RWPE2 (cell line): ENCODE measurements at regions not wholly inside any gene's neighbourhood (a gene's known extent, or its start where the extent isn't known, plus 50 kb on each side); places are given as distances from the start of the nearest gene placed in this dataset.

Source experiments
- ATAC-seq: fragments of 200-7000 bp; cut with Tn5 transposase; 3 replicates; pipeline ENCODE4 v1.9.1; 2021; ENCODE audit warnings: low read depth
- DNase-seq: peaks from one replicate; pipeline ENCODE4 v3.0.0-alpha.2; 2020; ENCODE audit warnings: low spot score
- H3K27ac ChIP-seq: fragments of 450-650 bp; 2 replicates; pipeline ENCODE4 v1.5.1; 2017; ENCODE audit warnings: mild to moderate bottlenecking; ENCODE audit not compliant: poor library complexity, severe bottlenecking
- H3K27me3 ChIP-seq: fragments of 250-450 bp; sonication (Bioruptor Pico); 2 replicates; pipeline ENCODE4 v1.5.1; 2021; ENCODE audit warnings: mild to moderate bottlenecking, moderate library complexity; ENCODE audit not compliant: insufficient read depth, poor library complexity, severe bottlenecking
- H3K36me3 ChIP-seq: fragments of 250-450 bp; sonication (Bioruptor Pico); 2 replicates; pipeline ENCODE4 v1.5.1; 2020; ENCODE audit warnings: low read depth, mild to moderate bottlenecking, moderate library complexity
- H3K4me1 ChIP-seq: fragments of 250-450 bp; sonication (Bioruptor Pico); 2 replicates; pipeline ENCODE4 v1.5.1; 2021; ENCODE audit warnings: mild to moderate bottlenecking, moderate library complexity; ENCODE audit not compliant: insufficient read depth, poor library complexity, severe bottlenecking
- H3K4me3 ChIP-seq: fragments of 250-450 bp; sonication (Bioruptor Pico); 2 replicates; pipeline ENCODE4 v1.5.1; 2021; ENCODE audit warnings: mild to moderate bottlenecking, moderate library complexity; ENCODE audit not compliant: severe bottlenecking
- H3K9me3 ChIP-seq: fragments of 250-450 bp; sonication (Bioruptor Pico); 2 replicates; pipeline ENCODE4 v1.5.1; 2021; ENCODE audit warnings: mild to moderate bottlenecking, moderate library complexity; ENCODE audit not compliant: severe bottlenecking
- TF ChIP-seq, protein P1 (sequence below): fragments of 450-650 bp; IDR thresholded peaks from one replicate; pipeline ENCODE4 v1.5.1; 2017; ENCODE audit warnings: mild to moderate bottlenecking, moderate library complexity; ENCODE audit not compliant: poor library complexity, severe bottlenecking

- ATAC-seq: no peak
- TF ChIP-seq, protein P1, sequence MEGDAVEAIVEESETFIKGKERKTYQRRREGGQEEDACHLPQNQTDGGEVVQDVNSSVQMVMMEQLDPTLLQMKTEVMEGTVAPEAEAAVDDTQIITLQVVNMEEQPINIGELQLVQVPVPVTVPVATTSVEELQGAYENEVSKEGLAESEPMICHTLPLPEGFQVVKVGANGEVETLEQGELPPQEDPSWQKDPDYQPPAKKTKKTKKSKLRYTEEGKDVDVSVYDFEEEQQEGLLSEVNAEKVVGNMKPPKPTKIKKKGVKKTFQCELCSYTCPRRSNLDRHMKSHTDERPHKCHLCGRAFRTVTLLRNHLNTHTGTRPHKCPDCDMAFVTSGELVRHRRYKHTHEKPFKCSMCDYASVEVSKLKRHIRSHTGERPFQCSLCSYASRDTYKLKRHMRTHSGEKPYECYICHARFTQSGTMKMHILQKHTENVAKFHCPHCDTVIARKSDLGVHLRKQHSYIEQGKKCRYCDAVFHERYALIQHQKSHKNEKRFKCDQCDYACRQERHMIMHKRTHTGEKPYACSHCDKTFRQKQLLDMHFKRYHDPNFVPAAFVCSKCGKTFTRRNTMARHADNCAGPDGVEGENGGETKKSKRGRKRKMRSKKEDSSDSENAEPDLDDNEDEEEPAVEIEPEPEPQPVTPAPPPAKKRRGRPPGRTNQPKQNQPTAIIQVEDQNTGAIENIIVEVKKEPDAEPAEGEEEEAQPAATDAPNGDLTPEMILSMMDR: no peak
- no peaks in the 10 kb centered on the region for H3K36me3 ChIP-seq
- DNase-seq: no peak
- no peak overlapping the region for H3K27ac ChIP-seq
- H3K4me1 ChIP-seq: no peaks in the 10 kb centered on the region
- H3K4me3 ChIP-seq: no peak overlapping the region
- H3K27me3 ChIP-seq: no peaks in the 10 kb centered on the region
- H3K9me3 ChIP-seq: peaks cover 2% of the 10 kb centered on the region
Observed at GRCh38 chr3:178930116-178930515, 141.5 kb downstream of the ZMAT3 start.

GRCh38 chr3:178916223-178916622 lies 155.4 kb downstream of the ZMAT3 start:
- Histone ChIP-seq H3K27me3 (no peaks in the 10 kb centered on the region), H3K36me3 (no peaks in the 10 kb centered on the region), H3K9me3 (no peaks in the 10 kb centered on the region), H3K27ac (no peak overlapping the region), H3K4me1 (no peaks in the 10 kb centered on the region), H3K4me3 (no peak overlapping the region)
- TF ChIP-seq, protein P1: no peak
- no peak for ATAC-seq
- DNase-seq: no peak

DNA sequence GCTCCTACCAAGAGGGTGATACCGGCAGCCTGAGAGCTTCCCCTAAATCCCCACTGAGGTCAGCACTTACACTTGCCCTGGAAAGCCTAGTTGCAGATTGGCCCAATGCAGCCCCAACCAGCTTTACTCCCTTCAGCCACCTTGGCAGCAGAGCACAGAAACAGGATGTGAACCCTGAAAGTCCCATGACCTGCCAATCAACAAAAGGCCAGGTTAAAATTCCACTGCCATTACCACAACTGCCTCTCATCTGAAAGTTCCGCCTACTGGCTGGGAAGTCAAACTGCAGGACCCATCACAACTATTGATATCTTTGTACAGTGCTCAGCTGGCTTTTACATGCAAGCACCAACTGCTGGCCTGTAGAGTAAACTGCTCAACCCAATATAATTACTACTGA lies 156.2 kb downstream of the ZMAT3 start:
- H3K4me3 ChIP-seq: no peak overlapping the region
- DNase-seq (no peak), ATAC-seq (no peak)
- H3K9me3 ChIP-seq: no peaks in the 10 kb centered on the region
- TF ChIP-seq, protein P1: no peak
- no peaks in the 10 kb centered on the region for H3K4me1 ChIP-seq
- no peak overlapping the region for H3K27ac ChIP-seq
- H3K36me3 ChIP-seq: no peaks in the 10 kb centered on the region
- H3K27me3 ChIP-seq: no peaks in the 10 kb centered on the region

GRCh38 chr3:178907081-178907480 lies 164.5 kb downstream of the ZMAT3 start:
- Histone ChIP-seq H3K36me3 (no peaks in the 10 kb centered on the region), H3K4me3 (no peak overlapping the region), H3K4me1 (no peaks in the 10 kb centered on the region), H3K27me3 (no peaks in the 10 kb centered on the region), H3K9me3 (no peaks in the 10 kb centered on the region), H3K27ac (no peak overlapping the region)
- TF ChIP-seq, protein P1: no peak
- no peak for DNase-seq
- ATAC-seq: no peak

DNA sequence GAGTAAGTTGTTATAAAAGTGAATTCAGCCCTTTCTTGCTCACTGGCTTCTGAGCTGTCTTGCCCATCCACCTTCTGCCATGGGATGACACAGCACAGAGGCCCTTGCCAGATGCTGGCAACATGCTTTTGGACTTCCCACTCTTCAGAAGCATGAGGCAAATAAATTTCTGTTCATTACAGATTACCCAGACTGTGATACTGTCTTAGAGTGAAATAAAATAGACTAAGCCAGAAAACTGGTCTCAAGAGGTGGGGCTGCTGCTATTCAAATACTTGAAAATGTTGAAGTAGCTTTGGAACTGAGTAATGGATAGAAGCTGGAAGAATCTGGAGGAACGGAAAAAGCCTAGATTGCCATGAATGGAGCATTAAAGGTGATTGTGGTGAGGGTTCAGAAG lies 170.4 kb downstream of the ZMAT3 start:
- ATAC-seq (no peak), DNase-seq (no peak)
- Histone ChIP-seq H3K4me1 (no peaks in the 10 kb centered on the region), H3K36me3 (no peaks in the 10 kb centered on the region), H3K27me3 (peaks cover 5% of the 10 kb centered on the region), H3K9me3 (no peaks in the 10 kb centered on the region), H3K4me3 (no peak overlapping the region), H3K27ac (no peak overlapping the region)
- TF ChIP-seq, protein P1: no peak
